Muscle of leg (tissue), 3 donors: ENCODE measurements at regions not wholly inside any gene's neighbourhood (a gene's known extent, or its start where the extent isn't known, plus 50 kb on each side); places are given as distances from the start of the nearest gene placed in this dataset.
"Not testable (repeated sequence)": the region's sequence is repeated elsewhere in the genome, so short reads cannot be mapped to it uniquely, and the experiment has no call there.

ENCODE experiments used
- DNase-seq: peaks from one replicate; pipeline ENCODE4 v3.0.0; 2013
- H3K27ac ChIP-seq: one replicate; pipeline ENCODE4 v1.5.1; 2013; ENCODE audit warnings: mild to moderate bottlenecking, low read length, control low read depth
- H3K27me3 ChIP-seq: one replicate; pipeline ENCODE4 v1.6.1; 2013; ENCODE audit warnings: low read length; ENCODE audit not compliant: control insufficient read depth, insufficient read depth
- H3K36me3 ChIP-seq: one replicate; pipeline ENCODE4 v1.6.1; 2013; ENCODE audit warnings: low read length; ENCODE audit not compliant: control insufficient read depth, insufficient read depth
- H3K4me1 ChIP-seq: one replicate; pipeline ENCODE4 v1.6.1; 2013; ENCODE audit warnings: low read length; ENCODE audit not compliant: control insufficient read depth, insufficient read depth
- H3K4me3 ChIP-seq: one replicate; pipeline ENCODE4 v1.5.1; 2013; ENCODE audit warnings: low read length, control low read depth
- H3K9me3 ChIP-seq: replicated peaks from 2 replicates; pipeline ENCODE4 v1.6.1; 2013; ENCODE audit warnings: low read depth, low read length; ENCODE audit not compliant: control insufficient read depth
- WGBS: methylation state at CpG from one replicate; pipeline ENCODE4 v1.1.5; 2013; ENCODE audit warnings: missing lambda C conversion rate; ENCODE audit not compliant: insufficient coverage; 5-methylcytosine and 5-hydroxymethylcytosine counted together

- H3K36me3 ChIP-seq, result no peaks in the 10 kb centered on the region
- H3K27ac ChIP-seq, result no peak overlapping the region
- H3K4me3 ChIP-seq, result no peak overlapping the region
- H3K4me1 ChIP-seq, result no peaks in the 10 kb centered on the region
- H3K27me3 ChIP-seq, result no peaks in the 10 kb centered on the region
- DNase-seq, result no peak
- H3K9me3 ChIP-seq, result no peaks in the 10 kb centered on the region
- 39% methylated on average over 3 of the region's 5 CpGs for WGBS
Observed at GRCh38 chr15:34665498-34666116, 82.2 kb upstream of the GOLGA8B start.

- H3K27me3 ChIP-seq, result no peaks in the 10 kb centered on the region
- WGBS, result no CpG with 5 or more reads among the region's 1 CpG
- no peak overlapping the region for H3K4me3 ChIP-seq
- no peaks in the 10 kb centered on the region for H3K9me3 ChIP-seq
- H3K27ac ChIP-seq, result no peak overlapping the region
- no peaks in the 10 kb centered on the region for H3K36me3 ChIP-seq
- DNase-seq, result no peak
- H3K4me1 ChIP-seq, result no peaks in the 10 kb centered on the region
Observed at GRCh38 chr15:34664418-34664817, 81.0 kb upstream of the GOLGA8B start.

- no peak overlapping the region for H3K27ac ChIP-seq
- H3K4me3 ChIP-seq, result no peak overlapping the region
- no peaks in the 10 kb centered on the region for H3K4me1 ChIP-seq
- H3K36me3 ChIP-seq, result no peaks in the 10 kb centered on the region
- H3K9me3 ChIP-seq, result no peaks in the 10 kb centered on the region
- no peaks in the 10 kb centered on the region for H3K27me3 ChIP-seq
- no peak for DNase-seq
Observed at GRCh38 chr15:34663101-34663500, 79.7 kb upstream of the GOLGA8B start.

- Histone ChIP-seq H3K4me1 (no peaks in the 10 kb centered on the region), H3K9me3 (no peaks in the 10 kb centered on the region), H3K27me3 (no peaks in the 10 kb centered on the region), H3K27ac (no peak overlapping the region), H3K4me3 (no peak overlapping the region), H3K36me3 (no peaks in the 10 kb centered on the region)
- DNase-seq, result no peak
Observed at GRCh38 chr15:34659056-34659455, 75.6 kb upstream of the GOLGA8B start.

- H3K9me3 ChIP-seq, result no peaks in the 10 kb centered on the region
- no peak overlapping the region for H3K27ac ChIP-seq
- H3K36me3 ChIP-seq, result no peaks in the 10 kb centered on the region
- WGBS, result 35% methylated on average over 3 of the region's 4 CpGs
- DNase-seq, result no peak
- H3K4me3 ChIP-seq, result no peak overlapping the region
- no peaks in the 10 kb centered on the region for H3K4me1 ChIP-seq
- no peaks in the 10 kb centered on the region for H3K27me3 ChIP-seq
Observed at GRCh38 chr15:34657469-34658127, 74.1 kb upstream of the GOLGA8B start.

GRCh38 chr15:34656005-34656796, 72.8 kb upstream of the GOLGA8B start:
- 59% methylated on average over 3 of the region's 6 CpGs for WGBS
- Histone ChIP-seq H3K36me3 (no peaks in the 10 kb centered on the region), H3K27me3 (no peaks in the 10 kb centered on the region), H3K4me3 (no peak overlapping the region), H3K4me1 (no peaks in the 10 kb centered on the region), H3K9me3 (no peaks in the 10 kb centered on the region), H3K27ac (no peak overlapping the region)
- DNase-seq, result no peak

GRCh38 chr15:34655326-34655725, 71.9 kb upstream of the GOLGA8B start:
- H3K9me3 ChIP-seq, result no peaks in the 10 kb centered on the region
- no peak overlapping the region for H3K27ac ChIP-seq
- no peak for DNase-seq
- no peak overlapping the region for H3K4me3 ChIP-seq
- no peaks in the 10 kb centered on the region for H3K4me1 ChIP-seq
- no peaks in the 10 kb centered on the region for H3K36me3 ChIP-seq
- no peaks in the 10 kb centered on the region for H3K27me3 ChIP-seq
- 100% methylated on average over 1 of the region's 2 CpGs for WGBS

GRCh38 chr15:34654625-34655024, 71.2 kb upstream of the GOLGA8B start:
- Histone ChIP-seq H3K27ac (no peak overlapping the region), H3K36me3 (no peaks in the 10 kb centered on the region), H3K27me3 (no peaks in the 10 kb centered on the region), H3K4me3 (no peak overlapping the region), H3K9me3 (no peaks in the 10 kb centered on the region), H3K4me1 (no peaks in the 10 kb centered on the region)
- no CpG with 5 or more reads among the region's 6 CpGs for WGBS
- no peak for DNase-seq

- WGBS, result 83% methylated on average over 1 of the region's 3 CpGs
- no peaks in the 10 kb centered on the region for H3K4me1 ChIP-seq
Observed at GRCh38 chr15:34653992-34654391, 70.5 kb upstream of the GOLGA8B start.

GRCh38 chr15:34653326-34653725, 69.9 kb upstream of the GOLGA8B start:
- not testable (repeated sequence) for DNase-seq, H3K4me1 ChIP-seq, H3K4me3 ChIP-seq, H3K9me3 ChIP-seq, H3K36me3 ChIP-seq, H3K27me3 ChIP-seq, H3K27ac ChIP-seq
- no CpG with 5 or more reads among the region's 3 CpGs for WGBS

More at GRCh38 chr15:34653992-34654391, 70.5 kb upstream of the GOLGA8B start:
- no peaks in the 10 kb centered on the region for H3K36me3 ChIP-seq
- no peak for DNase-seq
- H3K9me3 ChIP-seq, result no peaks in the 10 kb centered on the region
- no peaks in the 10 kb centered on the region for H3K27me3 ChIP-seq
- no peak overlapping the region for H3K4me3 ChIP-seq
- no peak overlapping the region for H3K27ac ChIP-seq
